ENCODE measurements at regions not wholly inside any gene's neighbourhood (a gene's known extent, or its start where the extent isn't known, plus 50 kb on each side); places are given as distances from the start of the nearest gene placed in this dataset.

DNA sequence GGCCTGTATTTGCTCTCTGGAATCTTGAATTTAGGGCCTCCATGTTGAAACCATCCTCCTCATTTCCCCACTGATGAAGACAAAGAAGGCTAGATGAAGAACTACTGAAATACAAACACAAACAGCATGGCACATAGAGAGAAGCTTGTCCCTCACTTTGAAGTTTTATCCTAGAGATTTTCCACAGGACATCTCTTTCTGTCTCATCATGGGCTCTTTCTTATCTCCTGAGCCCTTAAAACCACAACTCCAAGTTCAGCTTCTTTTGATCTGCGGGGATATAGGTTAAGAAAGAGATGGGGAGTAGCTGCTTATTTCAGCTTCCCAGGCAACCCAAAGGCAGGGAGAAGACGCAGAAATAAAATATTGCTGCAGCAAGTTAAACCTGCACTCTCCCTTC, 213.1 kb upstream of the LRIG1 start:
- no peak for DNase-seq (ENCODE audit: low read depth in 2 of 2)
- TF ChIP-seq, protein P1, sequence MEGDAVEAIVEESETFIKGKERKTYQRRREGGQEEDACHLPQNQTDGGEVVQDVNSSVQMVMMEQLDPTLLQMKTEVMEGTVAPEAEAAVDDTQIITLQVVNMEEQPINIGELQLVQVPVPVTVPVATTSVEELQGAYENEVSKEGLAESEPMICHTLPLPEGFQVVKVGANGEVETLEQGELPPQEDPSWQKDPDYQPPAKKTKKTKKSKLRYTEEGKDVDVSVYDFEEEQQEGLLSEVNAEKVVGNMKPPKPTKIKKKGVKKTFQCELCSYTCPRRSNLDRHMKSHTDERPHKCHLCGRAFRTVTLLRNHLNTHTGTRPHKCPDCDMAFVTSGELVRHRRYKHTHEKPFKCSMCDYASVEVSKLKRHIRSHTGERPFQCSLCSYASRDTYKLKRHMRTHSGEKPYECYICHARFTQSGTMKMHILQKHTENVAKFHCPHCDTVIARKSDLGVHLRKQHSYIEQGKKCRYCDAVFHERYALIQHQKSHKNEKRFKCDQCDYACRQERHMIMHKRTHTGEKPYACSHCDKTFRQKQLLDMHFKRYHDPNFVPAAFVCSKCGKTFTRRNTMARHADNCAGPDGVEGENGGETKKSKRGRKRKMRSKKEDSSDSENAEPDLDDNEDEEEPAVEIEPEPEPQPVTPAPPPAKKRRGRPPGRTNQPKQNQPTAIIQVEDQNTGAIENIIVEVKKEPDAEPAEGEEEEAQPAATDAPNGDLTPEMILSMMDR (IDR thresholded peaks at IDR 0.05; ENCODE audit: low read depth, low read length), result no peak
- no peak overlapping the region for H3K4me3 ChIP-seq (replicated peaks in 1 of 2; ENCODE audit: low read depth in 2 of 2, low read length in 2 of 2)

DNA sequence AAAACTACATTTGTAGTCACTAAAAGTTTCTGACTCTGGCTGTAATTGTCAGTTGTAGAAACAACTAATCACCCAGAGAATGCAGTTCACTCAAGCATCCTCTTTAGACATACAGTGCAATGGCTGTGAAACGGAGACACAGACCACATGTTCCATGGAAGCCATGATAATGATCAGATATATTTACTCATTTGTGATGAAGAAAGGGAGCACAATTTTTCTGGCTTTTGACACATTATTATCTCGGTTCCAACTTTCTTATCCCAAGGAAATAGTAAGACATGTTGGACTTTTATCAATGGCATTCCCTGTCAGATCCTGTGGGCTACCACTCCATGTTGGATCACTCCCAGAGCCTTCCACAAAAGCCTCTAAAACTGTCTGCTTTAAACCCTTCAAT, 215.0 kb upstream of the LRIG1 start:
- TF ChIP-seq, protein P1 (IDR thresholded peaks at IDR 0.05; ENCODE audit: low read depth, low read length), result no peak
- no peak for DNase-seq (ENCODE audit: low read depth in 2 of 2)
- no peak overlapping the region for H3K4me3 ChIP-seq (replicated peaks in 1 of 2; ENCODE audit: low read depth in 2 of 2, low read length in 2 of 2)

DNA sequence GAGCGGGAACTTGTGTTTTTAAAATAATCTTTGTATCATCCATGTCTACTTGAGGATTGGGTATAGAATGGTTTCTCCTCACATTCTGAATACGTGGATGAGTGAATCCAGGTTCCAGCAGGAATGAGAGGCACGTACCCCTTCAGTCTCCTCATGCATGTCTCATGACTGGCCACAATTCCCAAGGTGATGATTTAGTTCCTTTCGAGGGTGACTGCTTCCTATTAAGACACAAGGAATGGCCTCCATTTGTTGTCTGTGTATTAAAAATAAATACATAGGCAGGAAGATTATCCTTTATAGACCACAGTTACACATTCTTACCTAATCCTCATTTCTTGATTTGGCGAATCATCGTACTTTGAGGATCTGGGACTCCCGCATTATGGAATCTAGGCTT, 217.0 kb upstream of the LRIG1 start:
- peak in 1 of 2 donors; percentile 39 for DNase-seq (ENCODE audit: low read depth in 2 of 2)
- H3K4me3 ChIP-seq (replicated peaks in 1 of 2; ENCODE audit: low read depth in 2 of 2, low read length in 2 of 2), result no peak overlapping the region
- TF ChIP-seq, protein P1 (IDR thresholded peaks at IDR 0.05; ENCODE audit: low read depth, low read length), result no peak

DNA sequence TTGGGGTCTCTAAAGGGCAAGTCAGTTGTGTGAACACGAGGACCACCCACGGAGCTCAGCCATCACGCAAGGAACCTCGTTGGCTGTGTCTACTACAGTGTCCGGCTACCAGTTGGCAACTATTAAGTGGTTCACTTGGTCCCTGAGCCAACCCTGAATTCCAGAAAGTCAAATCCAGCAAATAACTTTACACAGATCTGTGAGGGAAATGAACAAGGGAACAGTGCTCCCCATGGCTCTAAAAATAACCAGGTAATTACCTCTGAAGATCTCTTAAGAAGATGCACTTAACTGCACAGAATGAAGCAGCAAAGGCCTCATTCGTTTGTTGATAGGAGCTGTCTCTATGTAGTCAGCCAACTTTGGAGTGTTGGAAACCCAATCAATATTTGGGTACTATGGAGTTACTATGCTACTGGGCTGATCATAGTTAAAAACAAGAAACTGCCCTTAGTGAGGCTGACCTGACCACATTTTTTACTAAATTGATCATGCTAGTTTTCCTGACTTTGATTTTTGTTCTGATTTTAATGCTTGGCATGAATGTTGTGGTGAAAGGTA, 219.1 kb upstream of the LRIG1 start:
- H3K4me3 ChIP-seq (replicated peaks in 1 of 2; ENCODE audit: low read depth in 2 of 2, low read length in 2 of 2), result no peak overlapping the region
- no peak for DNase-seq (ENCODE audit: low read depth in 2 of 2)
- TF ChIP-seq, protein P1 (IDR thresholded peaks at IDR 0.05; ENCODE audit: low read depth, low read length), result no peak

DNA sequence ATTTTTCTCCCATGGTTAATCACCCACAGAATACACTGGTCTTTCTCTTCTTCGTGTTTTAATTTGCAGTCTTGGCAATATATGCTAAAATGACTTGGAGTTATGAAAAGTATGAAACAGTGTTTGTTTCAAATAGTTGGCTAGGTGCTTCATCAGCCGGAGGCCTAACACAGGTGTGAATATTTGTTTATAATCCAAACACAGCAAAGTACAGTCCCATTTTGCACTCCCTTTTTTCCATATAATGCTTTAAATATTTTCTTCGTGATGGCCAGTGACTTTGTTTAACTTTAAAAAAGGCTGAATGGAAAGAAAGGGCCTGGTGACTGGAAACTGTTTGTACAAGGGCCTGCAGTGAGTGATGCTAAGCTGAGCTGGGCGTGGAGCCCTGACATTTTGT, 219.7 kb upstream of the LRIG1 start:
- TF ChIP-seq, protein P1 (IDR thresholded peaks at IDR 0.05; ENCODE audit: low read depth, low read length), result no peak
- H3K4me3 ChIP-seq (replicated peaks in 1 of 2; ENCODE audit: low read depth in 2 of 2, low read length in 2 of 2), result no peak overlapping the region
- DNase-seq (ENCODE audit: low read depth in 2 of 2), result no peak

DNA sequence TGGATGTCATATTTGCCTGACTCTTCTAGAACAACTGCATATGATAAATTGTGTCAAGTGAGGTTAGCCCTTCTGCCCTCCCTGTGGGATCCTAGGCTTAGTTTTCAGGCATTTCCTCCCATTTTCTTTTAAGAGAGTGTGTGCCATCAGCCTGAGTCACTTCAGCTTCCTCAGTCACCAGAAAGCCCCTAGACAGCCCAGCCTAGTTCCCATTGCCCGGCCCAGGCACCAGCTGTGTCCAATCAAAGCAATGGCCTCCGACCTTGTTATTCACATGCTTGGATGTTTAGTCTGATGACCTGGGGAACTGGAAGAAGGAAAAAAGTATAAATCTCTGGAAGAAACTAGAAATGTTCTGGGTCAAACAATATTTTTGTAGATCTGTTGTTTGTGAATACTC, 221.9 kb upstream of the LRIG1 start:
- TF ChIP-seq, protein P1 (IDR thresholded peaks at IDR 0.05; ENCODE audit: low read depth, low read length), result no peak
- DNase-seq (ENCODE audit: low read depth in 2 of 2), result peak; percentile 60 to 95

DNA sequence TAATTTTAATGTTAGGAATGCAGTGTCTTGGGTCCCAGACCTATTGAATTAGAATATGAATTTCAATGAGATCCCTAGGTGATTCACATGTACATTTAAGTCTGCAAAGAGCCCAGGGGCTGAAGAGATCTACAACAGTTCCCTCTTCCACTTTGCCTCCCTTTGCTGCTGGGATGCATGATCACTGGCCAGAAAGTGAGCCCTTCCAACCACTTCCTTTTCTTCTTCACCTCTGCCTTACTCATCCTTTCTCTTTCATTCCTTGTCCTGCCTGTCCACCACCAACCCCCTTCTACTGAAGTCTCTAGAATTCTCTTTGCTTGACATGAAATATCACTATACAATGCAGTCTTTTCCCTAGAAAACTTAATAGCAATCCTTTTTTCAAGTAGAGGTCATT, 222.4 kb upstream of the LRIG1 start:
- TF ChIP-seq, protein P1 (IDR thresholded peaks at IDR 0.05; ENCODE audit: low read depth, low read length), result no peak
- H3K4me3 ChIP-seq (replicated peaks in 1 of 2; ENCODE audit: low read depth in 2 of 2, low read length in 2 of 2), result no peak overlapping the region
- peak in 1 of 2 donors; percentile 38 for DNase-seq (ENCODE audit: low read depth in 2 of 2)

More for the DNA sequence above, 221.9 kb upstream of the LRIG1 start:
- H3K4me3 ChIP-seq (replicated peaks in 1 of 2; ENCODE audit: low read depth in 2 of 2, low read length in 2 of 2), result no peak overlapping the region

Data from cardiac fibroblast (primary cell).